ENCODE measurements at regions not wholly inside any gene's neighbourhood (a gene's known extent, or its start where the extent isn't known, plus 50 kb on each side); places are given as distances from the start of the nearest gene placed in this dataset.

GRCh38 chr6:169058634-169059033 lies 195.0 kb downstream of the THBS2 start:
- H3K27me3 Mint-ChIP-seq (ENCODE audit: insufficient read depth, unreplicated experiment): no peaks in the 10 kb centered on the region
- DNase-seq (ENCODE audit: unreplicated experiment): no peak
- no TSS peak for BruUV-seq (replicated peaks)
- CTCF ChIA-PET: no interaction called here
- H3K36me3 Mint-ChIP-seq (ENCODE audit: insufficient read depth, unreplicated experiment): no peaks in the 10 kb centered on the region
- no peak overlapping the region for H3K27ac Mint-ChIP-seq (ENCODE audit: low read depth, unreplicated experiment)
- POLR2A ChIA-PET: no interaction called here
- no peaks in the 10 kb centered on the region for H3K4me1 Mint-ChIP-seq (ENCODE audit: insufficient read depth, unreplicated experiment)
- no peak overlapping the region for H3K4me3 Mint-ChIP-seq (ENCODE audit: unreplicated experiment)
- TF ChIP-seq, protein P1, sequence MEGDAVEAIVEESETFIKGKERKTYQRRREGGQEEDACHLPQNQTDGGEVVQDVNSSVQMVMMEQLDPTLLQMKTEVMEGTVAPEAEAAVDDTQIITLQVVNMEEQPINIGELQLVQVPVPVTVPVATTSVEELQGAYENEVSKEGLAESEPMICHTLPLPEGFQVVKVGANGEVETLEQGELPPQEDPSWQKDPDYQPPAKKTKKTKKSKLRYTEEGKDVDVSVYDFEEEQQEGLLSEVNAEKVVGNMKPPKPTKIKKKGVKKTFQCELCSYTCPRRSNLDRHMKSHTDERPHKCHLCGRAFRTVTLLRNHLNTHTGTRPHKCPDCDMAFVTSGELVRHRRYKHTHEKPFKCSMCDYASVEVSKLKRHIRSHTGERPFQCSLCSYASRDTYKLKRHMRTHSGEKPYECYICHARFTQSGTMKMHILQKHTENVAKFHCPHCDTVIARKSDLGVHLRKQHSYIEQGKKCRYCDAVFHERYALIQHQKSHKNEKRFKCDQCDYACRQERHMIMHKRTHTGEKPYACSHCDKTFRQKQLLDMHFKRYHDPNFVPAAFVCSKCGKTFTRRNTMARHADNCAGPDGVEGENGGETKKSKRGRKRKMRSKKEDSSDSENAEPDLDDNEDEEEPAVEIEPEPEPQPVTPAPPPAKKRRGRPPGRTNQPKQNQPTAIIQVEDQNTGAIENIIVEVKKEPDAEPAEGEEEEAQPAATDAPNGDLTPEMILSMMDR (IDR thresholded peaks at IDR 0.05; ENCODE audit: unreplicated experiment): no peak
- H3K9me3 Mint-ChIP-seq (ENCODE audit: unreplicated experiment): peaks cover 26% of the 10 kb centered on the region
- intact Hi-C loops (cut with micrococcal nuclease): no loop called here

DNA sequence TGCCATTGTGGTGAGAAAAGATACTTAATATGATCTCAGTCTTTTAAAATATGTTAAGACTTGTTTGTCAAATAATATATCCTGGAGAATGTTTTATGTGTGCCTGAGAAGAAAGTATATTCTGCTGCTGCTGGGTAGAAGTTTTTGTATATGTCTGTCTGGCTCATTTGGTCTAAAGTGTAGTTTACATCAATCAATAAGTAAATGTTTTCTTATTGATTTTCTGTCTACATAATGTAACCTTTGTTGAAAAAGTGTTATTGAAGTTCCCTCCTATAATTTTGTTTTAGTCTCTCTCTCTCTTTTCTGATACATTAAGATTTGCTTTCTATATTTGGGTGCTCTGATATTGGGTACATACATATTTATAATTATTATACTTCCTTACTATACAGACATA lies 201.2 kb downstream of the THBS2 start:
- no peak overlapping the region for H3K4me3 Mint-ChIP-seq (ENCODE audit: unreplicated experiment)
- BruUV-seq (replicated peaks): no TSS peak
- CTCF ChIA-PET: no interaction called here
- H3K27ac Mint-ChIP-seq (ENCODE audit: low read depth, unreplicated experiment): no peak overlapping the region
- no peaks in the 10 kb centered on the region for H3K36me3 Mint-ChIP-seq (ENCODE audit: insufficient read depth, unreplicated experiment)
- POLR2A ChIA-PET: no interaction called here
- H3K9me3 Mint-ChIP-seq (ENCODE audit: unreplicated experiment): peaks cover 12% of the 10 kb centered on the region
- no peaks in the 10 kb centered on the region for H3K4me1 Mint-ChIP-seq (ENCODE audit: insufficient read depth, unreplicated experiment)
- no peak for DNase-seq (ENCODE audit: unreplicated experiment)
- intact Hi-C loops (cut with micrococcal nuclease): no loop called here
- no peaks in the 10 kb centered on the region for H3K27me3 Mint-ChIP-seq (ENCODE audit: insufficient read depth, unreplicated experiment)
- TF ChIP-seq, protein P1 (IDR thresholded peaks at IDR 0.05; ENCODE audit: unreplicated experiment): no peak

- Mint-ChIP-seq H3K27me3 (ENCODE audit: insufficient read depth, unreplicated experiment) (no peaks in the 10 kb centered on the region), H3K36me3 (ENCODE audit: insufficient read depth, unreplicated experiment) (peaks cover 8% of the 10 kb centered on the region), H3K4me3 (ENCODE audit: unreplicated experiment) (no peak overlapping the region), H3K4me1 (ENCODE audit: insufficient read depth, unreplicated experiment) (peaks cover 8% of the 10 kb centered on the region), H3K9me3 (ENCODE audit: unreplicated experiment) (peaks cover 10% of the 10 kb centered on the region), H3K27ac (ENCODE audit: low read depth, unreplicated experiment) (no peak overlapping the region)
- no TSS peak for BruUV-seq (replicated peaks)
- ChIA-PET POLR2A (no interaction called here), CTCF (no interaction called here)
- no peak for DNase-seq (ENCODE audit: unreplicated experiment)
- intact Hi-C loops (cut with micrococcal nuclease): no loop called here
- TF ChIP-seq, protein P1 (IDR thresholded peaks at IDR 0.05; ENCODE audit: unreplicated experiment): no peak
Observed at GRCh38 chr6:169051371-169051770, 202.3 kb downstream of the THBS2 start.

DNA sequence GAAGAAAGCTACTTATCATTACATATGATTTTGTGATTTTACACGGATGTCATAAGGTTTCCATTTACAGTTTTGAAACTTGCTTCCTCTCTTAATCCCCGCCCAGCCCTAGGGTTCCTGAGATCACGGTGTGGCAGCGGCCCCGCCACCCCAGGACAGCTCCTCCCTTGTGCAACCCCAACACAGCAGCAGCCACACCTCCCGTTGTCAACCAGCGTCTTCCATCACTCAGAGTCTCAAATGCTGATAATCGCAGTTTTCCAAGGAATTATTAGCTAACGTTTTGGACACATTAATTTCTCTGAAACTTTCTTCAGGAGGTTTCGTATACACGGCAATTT lies 204.8 kb downstream of the THBS2 start:
- CTCF ChIA-PET: no interaction called here
- no peak for DNase-seq (ENCODE audit: unreplicated experiment)
- H3K36me3 Mint-ChIP-seq (ENCODE audit: insufficient read depth, unreplicated experiment): peaks cover 10% of the 10 kb centered on the region
- H3K27me3 Mint-ChIP-seq (ENCODE audit: insufficient read depth, unreplicated experiment): no peaks in the 10 kb centered on the region
- H3K4me3 Mint-ChIP-seq (ENCODE audit: unreplicated experiment): no peak overlapping the region
- no peak overlapping the region for H3K27ac Mint-ChIP-seq (ENCODE audit: low read depth, unreplicated experiment)
- POLR2A ChIA-PET: interaction anchor here (0.8 kb wide), 1 partner anchor 40 kb away, joined by 3 read pairs; no protein-coding TSS in a partner anchor
- intact Hi-C loops (cut with micrococcal nuclease): no loop called here
- no peaks in the 10 kb centered on the region for H3K9me3 Mint-ChIP-seq (ENCODE audit: unreplicated experiment)
- TF ChIP-seq, protein P1 (IDR thresholded peaks at IDR 0.05; ENCODE audit: unreplicated experiment): no peak
- peaks cover 10% of the 10 kb centered on the region for H3K4me1 Mint-ChIP-seq (ENCODE audit: insufficient read depth, unreplicated experiment)
- BruUV-seq (replicated peaks): no TSS peak

Data from MCF 10A (cell line).